ENCODE measurements at regions not wholly inside any gene's neighbourhood (a gene's known extent, or its start where the extent isn't known, plus 50 kb on each side); places are given as distances from the start of the nearest gene placed in this dataset.
A peak's percentile ranks its signal among the peaks of the same experiment; 100 is the strongest.
"Not testable (repeated sequence)": the region's sequence is repeated elsewhere in the genome, so short reads cannot be mapped to it uniquely, and the experiment has no call there.

- DNase-seq (ENCODE audit: low read depth in 4 of 4, low spot score in 3 of 4) = no peak
These were observed 175.4 kb downstream of the ISL1 start for GRCh38 chr5:51558682-51559081.

- DNase-seq (ENCODE audit: low read depth in 4 of 4, low spot score in 3 of 4) = no peak
These were observed 176.1 kb downstream of the ISL1 start for GRCh38 chr5:51559339-51559738.

GRCh38 chr5:51559921-51560658 is 176.8 kb downstream of the ISL1 start:
- DNase-seq (ENCODE audit: low read depth in 4 of 4, low spot score in 3 of 4) = no peak

GRCh38 chr5:51566953-51567352 is 183.7 kb downstream of the ISL1 start:
- DNase-seq (ENCODE audit: low read depth in 4 of 4, low spot score in 3 of 4) = no peak

- DNase-seq (ENCODE audit: low read depth in 4 of 4, low spot score in 3 of 4) = no peak
These were observed 184.4 kb downstream of the ISL1 start for GRCh38 chr5:51567636-51568035.

GRCh38 chr5:51573835-51574234 is 190.6 kb downstream of the ISL1 start:
- no peak for DNase-seq (ENCODE audit: low read depth in 4 of 4, low spot score in 3 of 4)

- DNase-seq (ENCODE audit: low read depth in 4 of 4, low spot score in 3 of 4) = no peak
These were observed 199.7 kb downstream of the ISL1 start for GRCh38 chr5:51582871-51583394.

GRCh38 chr5:51598026-51598425 is 214.8 kb downstream of the ISL1 start:
- DNase-seq (ENCODE audit: low read depth in 4 of 4, low spot score in 3 of 4) = no peak

GRCh38 chr5:51599587-51599986 is 216.3 kb downstream of the ISL1 start:
- DNase-seq (ENCODE audit: low read depth in 4 of 4, low spot score in 3 of 4) = no peak

- no peak for DNase-seq (ENCODE audit: low read depth in 4 of 4, low spot score in 3 of 4)
These were observed 221.1 kb downstream of the ISL1 start for GRCh38 chr5:51604324-51604723.

GRCh38 chr5:51606921-51607320 is 223.7 kb downstream of the ISL1 start:
- no peak for DNase-seq (ENCODE audit: low read depth in 4 of 4, low spot score in 3 of 4)

GRCh38 chr5:51618234-51618633 is 235.0 kb downstream of the ISL1 start:
- DNase-seq (ENCODE audit: low read depth in 4 of 4, low spot score in 3 of 4) = no peak

- no peak for DNase-seq (ENCODE audit: low read depth in 4 of 4, low spot score in 3 of 4)
These were observed 237.9 kb downstream of the ISL1 start for GRCh38 chr5:51621156-51621555.

- DNase-seq (ENCODE audit: low read depth in 4 of 4, low spot score in 3 of 4) = peak in 1 of 4 donors; percentile 9
These were observed 239.0 kb downstream of the ISL1 start for GRCh38 chr5:51622161-51622790.

- DNase-seq (ENCODE audit: low read depth in 4 of 4, low spot score in 3 of 4) = no peak
These were observed 242.1 kb downstream of the ISL1 start for GRCh38 chr5:51625224-51625968.

- DNase-seq (ENCODE audit: low read depth in 4 of 4, low spot score in 3 of 4) = no peak
These were observed 248.8 kb downstream of the ISL1 start for GRCh38 chr5:51632027-51632426.

- DNase-seq (ENCODE audit: low read depth in 4 of 4, low spot score in 3 of 4) = no peak
These were observed 249.5 kb downstream of the ISL1 start for GRCh38 chr5:51632793-51633192.

GRCh38 chr5:51636973-51637372 is 253.7 kb downstream of the ISL1 start:
- not testable (repeated sequence) for DNase-seq (ENCODE audit: low read depth in 4 of 4, low spot score in 3 of 4)

- no peak for DNase-seq (ENCODE audit: low read depth in 4 of 4, low spot score in 3 of 4)
These were observed 261.7 kb downstream of the ISL1 start for GRCh38 chr5:51644976-51645375.

GRCh38 chr5:51646482-51646881 is 263.2 kb downstream of the ISL1 start:
- DNase-seq (ENCODE audit: low read depth in 4 of 4, low spot score in 3 of 4) = no peak

- DNase-seq (ENCODE audit: low read depth in 4 of 4, low spot score in 3 of 4) = no peak
These were observed 267.6 kb downstream of the ISL1 start for GRCh38 chr5:51650824-51651223.
